Astrocyte (in vitro differentiated cells and primary cell): ENCODE measurements at regions not wholly inside any gene's neighbourhood (a gene's known extent, or its start where the extent isn't known, plus 50 kb on each side); places are given as distances from the start of the nearest gene placed in this dataset.

Experiments used
- DNase-seq: peaks from one replicate; pipeline ENCODE4 v3.0.0-alpha.2; 2010; ENCODE audit warnings: low read depth
- FAIRE-seq: peaks from 2 replicates; lab custom pipeline; 2011; peaks lifted over from hg19 to GRCh38; lab: Jason Lieb, UNC
- H2AFZ ChIP-seq: 2 replicates; pipeline ENCODE4 v1.6.0; 2012; ENCODE audit warnings: low read depth, low read length, inconsistent platforms
- H3K27ac ChIP-seq: 2 replicates; pipeline ENCODE4 v1.5.1; 2011; ENCODE audit warnings: low read depth, low read length, inconsistent platforms
- H3K27me3 ChIP-seq: 2 replicates; pipeline ENCODE4 v1.6.0; 2011; ENCODE audit warnings: low read length, inconsistent platforms; ENCODE audit not compliant: insufficient read depth
- H3K36me3 ChIP-seq: 2 replicates; pipeline ENCODE4 v1.5.1; 2011; ENCODE audit warnings: low read length, inconsistent platforms; ENCODE audit not compliant: insufficient read depth
- H3K4me1 ChIP-seq: 2 replicates; pipeline ENCODE4 v1.5.1; 2011; ENCODE audit warnings: low read length, inconsistent platforms; ENCODE audit not compliant: insufficient read depth
- H3K4me2 ChIP-seq: 2 replicates; pipeline ENCODE4 v1.6.0; 2012; ENCODE audit warnings: low read length, inconsistent platforms
- H3K4me3 ChIP-seq: 2 replicates; pipeline ENCODE4 v1.5.1; 2011; ENCODE audit warnings: low read depth, mild to moderate bottlenecking, low read length, inconsistent platforms; ENCODE audit not compliant: insufficient read depth
- H3K79me2 ChIP-seq: 2 replicates; pipeline ENCODE4 v1.6.0; 2012; ENCODE audit warnings: mild to moderate bottlenecking, low read length, inconsistent platforms; ENCODE audit not compliant: insufficient read depth
- H3K9ac ChIP-seq: 2 replicates; pipeline ENCODE4 v1.6.0; 2012; ENCODE audit warnings: mild to moderate bottlenecking, low read length, inconsistent platforms
- H3K9me3 ChIP-seq: 2 replicates; pipeline ENCODE4 v1.5.1; 2012; ENCODE audit warnings: low read depth, mild to moderate bottlenecking, low read length, inconsistent platforms; ENCODE audit not compliant: insufficient read depth
- H4K20me1 ChIP-seq: 2 replicates; pipeline ENCODE4 v1.6.0; 2012; ENCODE audit warnings: low read length, inconsistent platforms; ENCODE audit not compliant: insufficient read depth
- H3K27ac Mint-ChIP-seq: one replicate; pipeline ENCODE4 v1.8.0; 2021; ENCODE audit warnings: mild to moderate bottlenecking, mixed read lengths; ENCODE audit not compliant: unreplicated experiment
- H3K27me3 Mint-ChIP-seq: one replicate; pipeline ENCODE4 v1.8.0; 2021; ENCODE audit warnings: low read depth, mixed read lengths; ENCODE audit not compliant: unreplicated experiment
- H3K36me3 Mint-ChIP-seq: one replicate; pipeline ENCODE4 v1.8.0; 2021; ENCODE audit warnings: low read depth, mixed read lengths; ENCODE audit not compliant: unreplicated experiment
- H3K4me1 Mint-ChIP-seq: one replicate; pipeline ENCODE4 v1.8.0; 2021; ENCODE audit warnings: low read depth, mixed read lengths; ENCODE audit not compliant: unreplicated experiment
- H3K4me3 Mint-ChIP-seq: one replicate; pipeline ENCODE4 v1.8.0; 2021; ENCODE audit warnings: mild to moderate bottlenecking, moderate library complexity, mixed read lengths; ENCODE audit not compliant: unreplicated experiment
- H3K9me3 Mint-ChIP-seq: one replicate; pipeline ENCODE4 v1.8.0; 2021; ENCODE audit warnings: mild to moderate bottlenecking, mixed read lengths; ENCODE audit not compliant: unreplicated experiment
- EZH2 ChIP-seq: IDR thresholded peaks from 2 replicates; pipeline ENCODE4 v1.6.1; 2012; ENCODE audit warnings: mild to moderate bottlenecking, low read length, inconsistent platforms; ENCODE audit not compliant: insufficient read depth
- TF ChIP-seq, protein P1 (sequence below): IDR thresholded peaks from 2 replicates; pipeline ENCODE4 v1.5.1; 2011; ENCODE audit warnings: low read depth, mild to moderate bottlenecking, inconsistent platforms, low read length, moderate library complexity; ENCODE audit not compliant: insufficient read depth

DNA sequence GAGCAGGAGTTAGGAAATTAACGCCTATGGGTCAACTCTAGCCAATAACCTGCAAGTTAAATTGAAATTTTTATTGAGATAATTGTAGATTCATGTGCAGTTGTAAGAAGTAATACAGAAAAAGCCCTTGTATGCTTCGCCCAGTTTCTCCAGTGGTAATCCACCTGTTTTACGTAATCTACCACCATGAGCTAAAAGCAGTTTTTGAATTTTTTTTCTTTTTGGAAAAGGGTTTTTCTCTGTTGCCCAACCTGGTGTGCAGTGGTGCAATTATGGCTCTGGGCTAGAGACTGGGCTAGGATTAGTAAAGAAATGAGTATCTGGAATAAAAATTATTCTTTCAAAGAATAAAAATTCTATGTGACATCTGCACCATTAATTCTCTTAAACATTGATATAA lies 116.2 kb downstream of the ZFP64 start:
- Histone ChIP-seq H2AFZ (no peak overlapping the region), H3K9me3 (no peaks in the 10 kb centered on the region), H4K20me1 (peaks cover 10% of the 10 kb centered on the region), H3K27ac (no peak overlapping the region), H3K27me3 (no peaks in the 10 kb centered on the region), H3K79me2 (no peaks in the 10 kb centered on the region), H3K36me3 (peaks cover 5% of the 10 kb centered on the region), H3K9ac (no peak overlapping the region), H3K4me1 (no peaks in the 10 kb centered on the region), H3K4me3 (no peak overlapping the region), H3K4me2 (no peak overlapping the region)
- H3K36me3 Mint-ChIP-seq, result peaks cover 10% of the 10 kb centered on the region
- H3K27ac Mint-ChIP-seq, result no peak overlapping the region
- no peak for FAIRE-seq
- DNase-seq, result no peak
- H3K9me3 Mint-ChIP-seq, result no peaks in the 10 kb centered on the region
- no peak overlapping the region for H3K4me3 Mint-ChIP-seq
- H3K27me3 Mint-ChIP-seq, result no peaks in the 10 kb centered on the region
- TF ChIP-seq EZH2, result no peak
- TF ChIP-seq, protein P1, sequence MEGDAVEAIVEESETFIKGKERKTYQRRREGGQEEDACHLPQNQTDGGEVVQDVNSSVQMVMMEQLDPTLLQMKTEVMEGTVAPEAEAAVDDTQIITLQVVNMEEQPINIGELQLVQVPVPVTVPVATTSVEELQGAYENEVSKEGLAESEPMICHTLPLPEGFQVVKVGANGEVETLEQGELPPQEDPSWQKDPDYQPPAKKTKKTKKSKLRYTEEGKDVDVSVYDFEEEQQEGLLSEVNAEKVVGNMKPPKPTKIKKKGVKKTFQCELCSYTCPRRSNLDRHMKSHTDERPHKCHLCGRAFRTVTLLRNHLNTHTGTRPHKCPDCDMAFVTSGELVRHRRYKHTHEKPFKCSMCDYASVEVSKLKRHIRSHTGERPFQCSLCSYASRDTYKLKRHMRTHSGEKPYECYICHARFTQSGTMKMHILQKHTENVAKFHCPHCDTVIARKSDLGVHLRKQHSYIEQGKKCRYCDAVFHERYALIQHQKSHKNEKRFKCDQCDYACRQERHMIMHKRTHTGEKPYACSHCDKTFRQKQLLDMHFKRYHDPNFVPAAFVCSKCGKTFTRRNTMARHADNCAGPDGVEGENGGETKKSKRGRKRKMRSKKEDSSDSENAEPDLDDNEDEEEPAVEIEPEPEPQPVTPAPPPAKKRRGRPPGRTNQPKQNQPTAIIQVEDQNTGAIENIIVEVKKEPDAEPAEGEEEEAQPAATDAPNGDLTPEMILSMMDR, result no peak
- H3K4me1 Mint-ChIP-seq, result no peaks in the 10 kb centered on the region

DNA sequence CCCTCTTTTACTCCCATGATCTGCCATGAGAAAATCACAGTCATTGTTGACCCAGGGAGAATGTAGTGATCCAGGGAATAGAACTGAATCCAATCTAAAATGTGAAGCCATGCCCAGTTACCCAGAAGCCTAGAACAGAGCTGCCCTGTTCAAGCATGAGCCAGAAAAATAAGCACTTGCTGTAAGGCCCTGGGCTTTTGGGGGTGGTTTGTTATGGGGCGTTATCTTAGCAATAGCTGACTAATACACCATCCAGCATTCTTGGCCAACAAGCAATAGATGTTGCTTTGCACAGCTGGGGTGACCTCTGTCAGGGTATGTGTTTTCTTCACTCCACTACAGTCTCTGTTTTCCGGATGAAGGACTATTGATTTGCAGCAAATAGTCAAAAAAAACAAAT lies 120.4 kb downstream of the ZFP64 start:
- Histone ChIP-seq H3K79me2 (no peaks in the 10 kb centered on the region), H3K4me1 (no peaks in the 10 kb centered on the region), H2AFZ (no peak overlapping the region), H3K9me3 (no peaks in the 10 kb centered on the region), H4K20me1 (peaks cover 5% of the 10 kb centered on the region), H3K27ac (no peak overlapping the region), H3K4me2 (no peak overlapping the region), H3K9ac (no peak overlapping the region), H3K27me3 (no peaks in the 10 kb centered on the region), H3K4me3 (no peak overlapping the region), H3K36me3 (no peaks in the 10 kb centered on the region)
- H3K27ac Mint-ChIP-seq, result no peak overlapping the region
- no peaks in the 10 kb centered on the region for H3K4me1 Mint-ChIP-seq
- peaks cover 4% of the 10 kb centered on the region for H3K36me3 Mint-ChIP-seq
- no peaks in the 10 kb centered on the region for H3K27me3 Mint-ChIP-seq
- FAIRE-seq (no peak), DNase-seq (no peak)
- no peaks in the 10 kb centered on the region for H3K9me3 Mint-ChIP-seq
- no peak overlapping the region for H3K4me3 Mint-ChIP-seq
- TF ChIP-seq, protein P1, result no peak
- TF ChIP-seq EZH2, result no peak

DNA sequence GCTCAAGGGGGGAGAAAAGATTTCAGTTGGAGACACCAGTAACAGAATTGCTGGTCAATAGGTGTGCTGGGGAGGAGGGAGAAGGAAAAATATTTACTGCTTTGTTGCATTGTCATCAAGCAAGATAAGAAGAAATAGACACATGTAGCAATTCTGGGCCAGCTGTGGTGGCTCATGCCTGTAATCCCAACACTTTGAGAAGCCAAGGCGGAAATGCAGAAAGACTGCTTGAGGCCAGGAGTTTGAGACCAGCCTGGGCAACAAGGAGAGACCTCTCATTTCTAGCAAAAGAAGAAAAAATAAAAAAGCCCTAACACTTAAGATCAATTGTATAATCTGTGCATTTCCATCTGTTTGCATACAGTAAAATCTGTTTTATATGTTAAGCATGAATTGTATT lies 126.6 kb downstream of the ZFP64 start:
- no peak for DNase-seq
- H3K4me1 ChIP-seq, result no peaks in the 10 kb centered on the region
- Mint-ChIP-seq H3K27ac (no peak overlapping the region), H3K4me1 (no peaks in the 10 kb centered on the region), H3K9me3 (no peaks in the 10 kb centered on the region), H3K36me3 (no peaks in the 10 kb centered on the region), H3K4me3 (no peak overlapping the region), H3K27me3 (no peaks in the 10 kb centered on the region)
- FAIRE-seq, result no peak
- no peaks in the 10 kb centered on the region for H3K27me3 ChIP-seq
- TF ChIP-seq, protein P1, result no peak
- no peak for TF ChIP-seq EZH2
- H4K20me1 ChIP-seq, result no peaks in the 10 kb centered on the region
- H3K4me3 ChIP-seq, result no peak overlapping the region
- H3K4me2 ChIP-seq, result no peak overlapping the region
- no peaks in the 10 kb centered on the region for H3K79me2 ChIP-seq
- H2AFZ ChIP-seq, result no peak overlapping the region
- H3K9ac ChIP-seq, result no peak overlapping the region
- H3K27ac ChIP-seq, result no peak overlapping the region
- H3K9me3 ChIP-seq, result no peaks in the 10 kb centered on the region
- no peaks in the 10 kb centered on the region for H3K36me3 ChIP-seq
